PC-3 (cell line): ENCODE measurements at regions not wholly inside any gene's neighbourhood (a gene's known extent, or its start where the extent isn't known, plus 50 kb on each side); places are given as distances from the start of the nearest gene placed in this dataset.
A peak's percentile ranks its signal among the peaks of the same experiment; 100 is the strongest.

Source experiments
- ATAC-seq: fragments of 200-7000 bp; cut with Tn5 transposase; 2 replicates; pipeline ENCODE4 v1.9.1; 2020; ENCODE audit warnings: mild to moderate bottlenecking, moderate library complexity
- BruUV-seq: library from RNA; stranded (reverse); fragments of 400-500 nt; replicated peaks from 2 replicates; lab custom pipeline; 2021; lab: Mats Ljungman, UMichigan
- CTCF ChIA-PET: fragments of 300-600 bp; sonication (Branson Sonifier 250); formaldehyde crosslinking; loops from one replicate; lab custom pipeline; 2022; ENCODE audit warnings: antibody characterized with exemption; lab: Charles Lee
- POLR2A ChIA-PET: fragments of 300-600 bp; sonication (Branson Sonifier 250); formaldehyde crosslinking; loops from one replicate; lab custom pipeline; 2022; ENCODE audit warnings: antibody characterized with exemption; ENCODE audit not compliant: unreplicated experiment; lab: Charles Lee
- DNase-seq: peaks from one replicate; pipeline ENCODE4 v3.0.0-alpha.2; 2015
- H2AFZ ChIP-seq: fragments of 300-600 bp; sonication (generic); 2 replicates; pipeline ENCODE4 v1.6.0; 2016; ENCODE audit warnings: antibody characterized with exemption, low read length
- H3F3A ChIP-seq: fragments of 300-600 bp; sonication (generic); one replicate; pipeline ENCODE4 v1.6.0; 2017; ENCODE audit warnings: antibody characterized with exemption, low read length, control low read depth, mild to moderate bottlenecking; ENCODE audit not compliant: unreplicated experiment
- H3K27ac ChIP-seq: fragments of 300-600 bp; sonication (generic); 2 replicates; pipeline ENCODE4 v1.5.1; 2016; ENCODE audit warnings: mild to moderate bottlenecking, low read length
- H3K27me3 ChIP-seq: fragments of 300-600 bp; sonication (generic); 2 replicates; pipeline ENCODE4 v1.6.1; 2016; ENCODE audit warnings: low read length, mixed read lengths
- H3K36me3 ChIP-seq: fragments of 300-600 bp; sonication (generic); 2 replicates; pipeline ENCODE4 v1.6.1; 2016; ENCODE audit warnings: low read depth, mixed run types, low read length, mixed read lengths
- H3K4me1 ChIP-seq: fragments of 300-600 bp; sonication (generic); 2 replicates; pipeline ENCODE4 v1.5.1; 2016; ENCODE audit warnings: low read length; ENCODE audit not compliant: insufficient read depth
- H3K4me2 ChIP-seq: fragments of 300-600 bp; sonication (generic); 2 replicates; pipeline ENCODE4 v1.6.0; 2016; ENCODE audit warnings: low read length
- H3K4me3 ChIP-seq: fragments of 300-600 bp; sonication (generic); 2 replicates; pipeline ENCODE4 v1.5.1; 2016; ENCODE audit warnings: mild to moderate bottlenecking, low read length, mixed read lengths
- H3K79me2 ChIP-seq: fragments of 300-600 bp; sonication (generic); 2 replicates; pipeline ENCODE4 v1.6.1; 2017; ENCODE audit warnings: low read length, mixed read lengths
- H3K9ac ChIP-seq: fragments of 300-600 bp; sonication (generic); 2 replicates; pipeline ENCODE4 v1.6.0; 2016; ENCODE audit warnings: mild to moderate bottlenecking, low read length
- H3K9me2 ChIP-seq: fragments of 300-600 bp; sonication (generic); replicated peaks from 2 replicates; pipeline ENCODE4 v1.6.1; 2016; ENCODE audit warnings: mixed run types, low read length, mixed read lengths
- H3K9me3 ChIP-seq: fragments of 300-600 bp; sonication (generic); 2 replicates; pipeline ENCODE4 v1.6.1; 2016; ENCODE audit warnings: low read length, mixed read lengths
- H4K20me1 ChIP-seq: fragments of 300-600 bp; sonication (generic); 2 replicates; pipeline ENCODE4 v1.6.1; 2016; ENCODE audit warnings: low read length, mixed read lengths
- CTCF ChIP-seq: fragments of 300-600 bp; sonication (generic); conservative IDR thresholded peaks from 2 replicates; pipeline ENCODE4 v1.5.1; 2017; ENCODE audit warnings: antibody characterized with exemption, low read depth, mild to moderate bottlenecking, low read length
- EZH2 ChIP-seq: fragments of 300-600 bp; sonication (generic); IDR thresholded peaks from one replicate; pipeline ENCODE4 v1.6.1; 2017; ENCODE audit warnings: antibody characterized with exemption, mild to moderate bottlenecking, low read length; ENCODE audit not compliant: unreplicated experiment
- EZH2phosphoT487 ChIP-seq: fragments of 300-600 bp; sonication (generic); IDR thresholded peaks from 2 replicates; pipeline ENCODE4 v1.6.1; 2018; ENCODE audit warnings: mild to moderate bottlenecking, antibody characterized with exemption, low read length, borderline replicate concordance
- intact Hi-C: fragments of 100-400 bp; cut with micrococcal nuclease; formaldehyde crosslinking; loops from 2 replicates; pipeline ENCODE4 v1.9.0; 2023

DNA sequence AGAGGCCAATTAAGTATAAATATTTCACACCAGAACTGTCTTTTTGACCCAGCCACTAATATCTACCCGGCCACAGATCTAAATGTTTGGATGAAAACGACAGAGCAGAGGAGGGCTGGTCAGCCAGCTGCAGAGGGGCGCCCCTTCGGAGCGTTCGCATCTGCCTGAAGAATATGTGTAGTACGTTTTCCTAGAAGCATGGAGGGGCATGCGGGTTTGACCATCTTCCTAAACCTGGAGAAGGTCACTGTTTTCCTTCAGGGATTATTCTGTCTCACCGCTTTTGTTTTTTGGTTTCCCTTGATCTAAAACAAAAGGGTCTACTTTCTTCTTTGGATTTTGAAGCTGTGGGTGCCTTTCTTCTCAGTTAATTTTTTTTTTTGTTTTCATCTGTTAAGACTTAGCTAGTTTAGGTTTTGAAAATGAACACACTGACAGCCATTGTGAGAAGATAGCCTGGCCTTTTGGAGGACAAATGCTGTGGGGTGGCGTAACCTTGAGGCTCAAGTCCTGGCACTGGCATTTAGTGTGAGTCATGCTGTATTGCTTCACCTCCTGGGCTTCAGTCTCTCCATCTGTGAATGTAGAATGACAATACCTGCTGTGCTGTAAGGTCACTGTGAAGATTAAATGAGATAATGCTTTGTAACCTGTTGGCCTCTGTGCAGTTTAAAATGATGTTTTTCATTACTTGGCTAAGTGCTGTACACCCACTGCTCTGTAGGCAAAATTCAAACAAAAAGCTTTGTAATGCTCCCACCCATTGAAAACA lies 74.1 kb upstream of the IRF2BP2 start:
- no peak overlapping the region for H2AFZ ChIP-seq
- peaks cover 4% of the 10 kb centered on the region; the same call in 1 of the 2 replicates for H3K4me1 ChIP-seq
- H3K4me2 ChIP-seq, result no peak overlapping the region
- H3K9me2 ChIP-seq, result no peaks in the 10 kb centered on the region
- no peak overlapping the region for H3K27ac ChIP-seq
- H3K4me3 ChIP-seq, result no peak overlapping the region
- ChIA-PET POLR2A (no interaction called here), CTCF (no interaction called here)
- peak; percentile 65 for DNase-seq
- intact Hi-C loops, result loop anchor here (5.0 kb wide), 1 partner anchor 312 kb away; the partner anchor contains the start of gene COA6
- no peaks in the 10 kb centered on the region for H3K36me3 ChIP-seq
- no TSS peak for BruUV-seq
- no peaks in the 10 kb centered on the region for H3F3A ChIP-seq
- H3K9me3 ChIP-seq, result no peaks in the 10 kb centered on the region
- ATAC-seq, result peak; percentile 61; the same call in 1 of the 2 replicates
- H3K27me3 ChIP-seq, result no peaks in the 10 kb centered on the region
- TF ChIP-seq EZH2phosphoT487, result no peak
- no peak for TF ChIP-seq CTCF
- no peak for TF ChIP-seq EZH2
- no peak overlapping the region for H3K9ac ChIP-seq
- H3K79me2 ChIP-seq, result no peaks in the 10 kb centered on the region
- no peaks in the 10 kb centered on the region for H4K20me1 ChIP-seq

DNA sequence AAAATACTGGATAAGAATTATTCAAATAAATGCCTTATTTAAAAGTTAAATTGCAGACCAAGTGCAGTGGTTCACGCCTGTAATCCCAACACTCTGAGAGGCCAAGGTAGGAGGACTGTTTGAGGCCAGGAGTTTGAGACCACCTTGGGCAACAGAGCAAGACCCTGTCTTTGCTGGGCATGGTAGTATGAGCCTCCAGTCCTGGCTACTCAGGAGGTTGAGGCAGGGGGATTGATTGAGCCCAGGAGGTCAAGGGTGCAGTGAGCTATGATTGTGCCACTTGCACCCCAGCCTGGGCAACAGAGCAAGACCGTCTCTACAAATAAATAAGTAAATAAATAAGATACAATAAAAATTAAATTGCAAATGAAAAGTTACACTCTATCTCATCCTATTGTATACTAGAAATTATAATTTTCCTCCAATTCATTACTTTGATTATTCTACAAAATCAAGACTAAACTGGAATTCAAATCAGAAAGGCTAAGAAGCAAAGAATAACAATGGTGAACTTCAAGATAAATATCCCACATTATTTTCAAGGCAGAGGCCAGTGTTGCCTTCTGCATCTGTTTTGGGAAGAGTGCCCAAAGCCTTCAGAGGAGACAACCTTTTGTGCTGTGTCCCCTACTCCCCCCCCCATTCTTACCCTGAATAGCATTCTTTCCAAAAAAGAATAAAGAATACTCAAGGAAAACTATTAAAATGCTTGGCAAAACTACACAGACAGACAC lies 73.3 kb upstream of the IRF2BP2 start:
- no TSS peak for BruUV-seq

More for the DNA sequence above, 73.3 kb upstream of the IRF2BP2 start:
- DNase-seq (no peak), ATAC-seq (no peak)
- H3K79me2 ChIP-seq, result no peaks in the 10 kb centered on the region
- POLR2A ChIA-PET, result no interaction called here
- H3K27ac ChIP-seq, result no peak overlapping the region
- H3K27me3 ChIP-seq, result no peaks in the 10 kb centered on the region
- TF ChIP-seq EZH2phosphoT487, result no peak
- no peak for TF ChIP-seq EZH2
- no peak for TF ChIP-seq CTCF
- H3K9me2 ChIP-seq, result no peaks in the 10 kb centered on the region
- H2AFZ ChIP-seq, result no peak overlapping the region
- CTCF ChIA-PET, result no interaction called here
- intact Hi-C loops, result loop anchor here (5.0 kb wide), 1 partner anchor 311 kb away; the partner anchor contains the start of gene COA6
- no peaks in the 10 kb centered on the region for H3K36me3 ChIP-seq
- H4K20me1 ChIP-seq, result no peaks in the 10 kb centered on the region
- no peak overlapping the region for H3K4me2 ChIP-seq
- H3K9me3 ChIP-seq, result no peaks in the 10 kb centered on the region
- no peak overlapping the region for H3K9ac ChIP-seq
- H3K4me1 ChIP-seq, result peaks cover 4% of the 10 kb centered on the region; the same call in 1 of the 2 replicates
- no peaks in the 10 kb centered on the region for H3F3A ChIP-seq
- no peak overlapping the region for H3K4me3 ChIP-seq
